ELF-1 (cell line): ENCODE measurements at regions not wholly inside any gene's neighbourhood (a gene's known extent, or its start where the extent isn't known, plus 50 kb on each side); places are given as distances from the start of the nearest gene placed in this dataset.

Source experiments
- DNase-seq: peaks from one replicate; pipeline ENCODE4 v3.0.0-alpha.2; 2016; ENCODE audit warnings: low read depth, low spot score

DNA sequence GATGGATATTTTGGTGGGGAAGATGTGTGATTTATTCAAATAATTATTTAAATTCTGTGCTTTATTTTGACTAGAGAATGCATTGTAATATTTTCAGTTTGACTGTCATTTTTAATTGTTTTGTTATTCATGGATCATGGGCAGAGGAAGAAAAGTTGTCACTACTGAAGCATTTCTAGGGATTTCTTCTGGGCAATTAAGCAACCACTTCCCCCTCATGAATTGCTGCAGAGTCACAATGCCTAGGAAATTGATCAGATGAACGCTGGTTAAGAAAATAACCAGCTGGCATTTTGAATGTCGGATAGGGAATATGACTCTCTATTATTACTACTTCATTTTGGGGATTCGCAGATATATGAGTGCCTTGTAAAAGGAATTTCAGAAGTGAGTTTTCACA lies 283.3 kb downstream of the IL15 start:
- no peak for DNase-seq

GRCh38 chr4:141921293-141921692 lies 284.9 kb downstream of the IL15 start:
- no peak for DNase-seq

DNA sequence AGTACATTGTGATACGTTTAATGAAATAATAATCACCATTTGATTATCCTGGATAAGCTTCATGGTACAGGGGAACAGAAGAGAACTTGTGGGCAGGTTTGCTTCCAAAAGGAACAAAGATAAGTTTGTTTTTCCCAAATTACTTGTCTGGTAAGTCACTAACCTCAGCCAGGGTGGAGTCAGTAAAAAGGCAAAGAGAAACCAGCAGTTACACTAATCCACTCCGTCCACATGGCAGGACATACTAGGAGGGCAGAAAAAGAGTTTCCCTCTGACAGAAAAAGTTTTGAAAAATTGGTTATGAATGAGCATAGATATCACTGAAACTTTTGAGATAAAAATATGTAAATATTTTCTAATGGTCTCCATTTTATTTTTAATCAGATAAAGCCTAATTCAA lies 285.9 kb downstream of the IL15 start:
- no peak for DNase-seq

- no peak for DNase-seq
Observed at GRCh38 chr4:141926406-141926805, 290.0 kb downstream of the IL15 start.

DNA sequence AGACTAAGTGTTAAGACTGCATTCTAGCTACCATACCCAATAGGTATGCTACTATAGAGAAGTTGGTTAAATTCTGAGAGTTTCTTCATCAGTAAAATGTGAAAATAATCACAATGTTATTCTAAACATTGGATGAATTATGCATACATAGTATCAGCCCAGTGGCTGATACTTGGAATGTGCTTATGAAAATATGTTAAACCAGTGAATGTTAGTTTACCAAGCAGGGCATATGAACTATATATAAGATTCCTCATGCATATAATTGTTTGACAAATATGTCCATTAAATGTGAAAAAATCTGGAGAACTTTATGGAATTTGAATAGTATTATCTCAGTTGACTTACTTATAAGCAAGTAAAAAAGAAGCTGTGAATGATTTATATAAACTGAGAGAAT lies 296.1 kb downstream of the IL15 start:
- no peak for DNase-seq

DNA sequence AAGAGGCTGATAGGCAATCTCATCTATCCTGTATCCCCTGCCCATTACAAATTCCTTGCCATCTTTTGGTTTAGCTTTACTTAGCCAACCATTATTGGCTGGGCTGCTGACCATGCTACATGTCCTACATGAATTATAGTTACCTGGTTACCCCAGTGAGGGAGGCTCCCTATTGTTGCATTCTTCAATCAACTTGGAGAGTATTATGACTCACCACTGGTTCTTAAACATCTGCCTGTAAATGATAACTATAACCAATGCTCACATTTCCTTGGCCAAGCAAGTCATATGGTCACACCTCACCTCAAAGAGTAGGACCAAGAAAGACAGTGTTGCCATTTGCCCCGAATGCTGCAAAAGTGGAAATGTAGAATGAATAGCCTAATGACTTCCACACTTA lies 297.6 kb downstream of the IL15 start:
- DNase-seq: no peak

DNA sequence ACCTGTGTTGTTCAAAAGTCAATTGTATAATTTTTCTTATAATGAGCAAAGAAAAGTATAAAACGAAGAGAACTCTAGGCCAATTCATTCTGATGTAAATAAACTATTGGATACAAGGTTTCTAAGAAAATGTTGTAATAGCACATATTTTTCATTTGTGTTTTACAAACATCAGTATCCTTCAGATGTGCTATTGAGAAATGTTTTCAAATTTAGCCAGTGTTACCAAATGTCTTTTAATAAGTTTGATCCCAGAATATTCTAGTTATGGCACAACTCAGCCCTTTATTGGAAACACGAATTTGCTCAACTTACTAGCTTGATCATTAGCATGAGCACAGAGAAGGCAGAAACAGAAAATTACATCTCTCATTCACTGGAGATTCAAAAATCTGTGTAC lies 319.3 kb downstream of the IL15 start:
- DNase-seq: no peak

- no peak for DNase-seq
Observed at GRCh38 chr4:141957416-141957815, 321.0 kb downstream of the IL15 start.

GRCh38 chr4:141962486-141962885 lies 326.1 kb downstream of the IL15 start:
- no peak for DNase-seq

- no peak for DNase-seq
Observed at GRCh38 chr4:141971869-141972268, 335.5 kb downstream of the IL15 start.

GRCh38 chr4:141972950-141973349 lies 336.6 kb downstream of the IL15 start:
- no peak for DNase-seq
